Tibial nerve (tissue), 3 donors: ENCODE measurements at regions not wholly inside any gene's neighbourhood (a gene's known extent, or its start where the extent isn't known, plus 50 kb on each side); places are given as distances from the start of the nearest gene placed in this dataset.

Experiments used
- CTCF ChIP-seq, 5 experiments: fragments of 200-600 bp in 3 of 5; fragments of 450-650 bp in 2 of 5; sonication (generic) in 3 of 5; IDR thresholded peaks; one replicate each; pipeline ENCODE4 v1.5.1; 2016 to 2019; ENCODE audit warnings: antibody characterized with exemption in 5 of 5, mild to moderate bottlenecking in 3 of 5, moderate library complexity in 2 of 5
- POLR2A ChIP-seq, 2 donors: fragments of 450-650 bp; IDR thresholded peaks; one replicate each; pipeline ENCODE4 v1.6.1; 2017; ENCODE audit warnings: antibody characterized with exemption in 2 of 2, mild to moderate bottlenecking in 2 of 2, moderate library complexity in 2 of 2

GRCh38 chr2:6067806-6068205, 375.6 kb downstream of the SOX11 start:
- TF ChIP-seq CTCF (IDR thresholded peaks at IDR 0.05): no peak
- no peak for TF ChIP-seq POLR2A (IDR thresholded peaks at IDR 0.05)
